Fibroblast of pulmonary artery (primary cell): ENCODE measurements at regions not wholly inside any gene's neighbourhood (a gene's known extent, or its start where the extent isn't known, plus 50 kb on each side); places are given as distances from the start of the nearest gene placed in this dataset.

Experiments
- DNase-seq: peaks from one replicate; pipeline ENCODE4 v3.0.0-alpha.2; 2010; ENCODE audit warnings: low read depth
- H3K4me3 ChIP-seq: replicated peaks from 2 replicates; pipeline ENCODE4 v1.5.1; 2011; ENCODE audit warnings: low read depth, mild to moderate bottlenecking, control low read depth, low read length, moderate library complexity
- TF ChIP-seq, protein P1 (sequence below): IDR thresholded peaks from 2 replicates; pipeline ENCODE4 v1.5.1; 2011; ENCODE audit warnings: mild to moderate bottlenecking, control low read depth, low read length, inconsistent platforms; ENCODE audit errors: missing control alignments

DNA sequence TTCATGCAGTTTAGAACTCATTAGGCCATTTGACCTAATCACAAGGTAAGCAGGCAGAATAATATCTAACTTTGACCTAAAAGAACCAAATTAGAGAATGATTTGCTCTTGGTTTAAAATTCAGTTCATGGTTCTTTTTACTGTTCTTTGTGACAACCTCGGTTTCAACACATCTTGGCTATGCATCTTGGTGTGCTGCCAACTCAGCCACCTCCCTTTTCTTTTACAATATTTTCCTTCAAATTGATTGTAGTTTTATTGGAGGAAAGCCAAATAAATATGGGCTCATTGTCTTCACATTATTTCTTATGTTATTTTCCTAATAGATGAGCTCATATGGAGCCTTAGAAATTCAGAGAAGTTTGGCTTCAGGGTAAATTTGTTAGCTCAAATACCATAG is 338.3 kb downstream of the SIPA1L2 start:
- TF ChIP-seq, protein P1, sequence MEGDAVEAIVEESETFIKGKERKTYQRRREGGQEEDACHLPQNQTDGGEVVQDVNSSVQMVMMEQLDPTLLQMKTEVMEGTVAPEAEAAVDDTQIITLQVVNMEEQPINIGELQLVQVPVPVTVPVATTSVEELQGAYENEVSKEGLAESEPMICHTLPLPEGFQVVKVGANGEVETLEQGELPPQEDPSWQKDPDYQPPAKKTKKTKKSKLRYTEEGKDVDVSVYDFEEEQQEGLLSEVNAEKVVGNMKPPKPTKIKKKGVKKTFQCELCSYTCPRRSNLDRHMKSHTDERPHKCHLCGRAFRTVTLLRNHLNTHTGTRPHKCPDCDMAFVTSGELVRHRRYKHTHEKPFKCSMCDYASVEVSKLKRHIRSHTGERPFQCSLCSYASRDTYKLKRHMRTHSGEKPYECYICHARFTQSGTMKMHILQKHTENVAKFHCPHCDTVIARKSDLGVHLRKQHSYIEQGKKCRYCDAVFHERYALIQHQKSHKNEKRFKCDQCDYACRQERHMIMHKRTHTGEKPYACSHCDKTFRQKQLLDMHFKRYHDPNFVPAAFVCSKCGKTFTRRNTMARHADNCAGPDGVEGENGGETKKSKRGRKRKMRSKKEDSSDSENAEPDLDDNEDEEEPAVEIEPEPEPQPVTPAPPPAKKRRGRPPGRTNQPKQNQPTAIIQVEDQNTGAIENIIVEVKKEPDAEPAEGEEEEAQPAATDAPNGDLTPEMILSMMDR, result no peak
- H3K4me3 ChIP-seq, result no peak overlapping the region
- peak; percentile 76 for DNase-seq

- H3K4me3 ChIP-seq, result no peak overlapping the region
- TF ChIP-seq, protein P1, result no peak
- peak; percentile 69 for DNase-seq
Measured at GRCh38 chr1:232291261-232291660, 338.7 kb downstream of the SIPA1L2 start.

DNA sequence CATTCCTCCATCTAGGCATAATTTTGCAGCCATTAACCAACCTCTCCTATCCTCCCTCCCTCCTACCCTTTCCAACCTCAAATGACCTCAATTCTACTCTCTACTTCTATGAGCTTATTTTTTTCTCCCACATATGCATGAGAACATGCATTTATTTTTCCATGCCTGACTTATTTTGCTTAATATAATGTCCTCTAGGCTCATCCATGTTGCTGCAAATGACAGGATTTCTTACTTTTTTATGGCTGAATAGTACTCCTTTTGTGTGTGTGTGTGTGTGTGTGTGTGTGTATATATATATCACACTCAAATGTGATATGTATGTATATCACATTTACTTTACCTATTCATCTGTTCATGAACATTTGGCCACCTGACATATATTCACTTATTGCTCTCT is 339.4 kb downstream of the SIPA1L2 start:
- TF ChIP-seq, protein P1, result no peak
- no peak overlapping the region for H3K4me3 ChIP-seq
- no peak for DNase-seq

DNA sequence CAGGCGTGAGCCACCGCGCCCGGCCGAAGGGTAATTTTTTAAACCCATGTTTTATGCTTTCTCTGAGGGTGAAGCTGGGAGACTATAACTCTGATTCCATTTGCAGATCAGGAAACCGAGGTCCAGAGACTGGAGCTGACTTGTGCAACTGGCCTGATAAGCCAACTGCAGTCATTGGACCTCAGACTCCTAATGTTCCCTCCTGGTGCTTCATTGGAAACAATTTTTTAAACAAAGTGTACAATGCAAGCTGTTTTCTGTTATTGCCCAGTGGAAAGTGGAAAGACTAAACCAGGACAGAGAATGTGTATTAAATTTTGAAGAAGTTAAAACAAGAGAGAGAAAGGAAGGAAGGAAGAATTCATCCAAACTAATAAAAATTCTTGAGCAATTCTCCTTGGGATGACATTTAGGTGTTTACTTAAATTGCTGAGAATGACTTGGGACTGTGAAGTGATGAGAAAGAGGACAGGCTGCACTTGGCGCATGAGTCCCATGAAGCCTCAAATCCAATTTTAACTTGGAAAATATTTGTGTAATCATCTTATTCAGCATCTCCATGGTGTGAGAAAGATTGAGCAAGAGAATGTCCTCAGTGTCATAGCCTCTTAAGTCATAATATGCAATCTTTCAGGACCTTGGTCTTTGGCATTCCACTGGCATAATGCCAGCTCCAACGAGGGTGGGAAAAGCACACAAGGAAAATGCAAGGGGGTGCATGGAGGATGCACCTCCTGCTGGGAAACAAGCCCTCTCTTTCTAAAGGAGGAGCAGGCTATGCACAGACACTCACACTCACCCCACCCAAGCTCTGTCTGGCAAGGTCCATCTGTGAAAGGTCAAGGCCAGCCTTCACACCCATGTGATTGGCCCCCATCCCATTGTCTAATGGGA is 342.0 kb downstream of the SIPA1L2 start:
- no peak overlapping the region for H3K4me3 ChIP-seq
- peak; percentile 6 for DNase-seq
- TF ChIP-seq, protein P1, result no peak

- DNase-seq, result no peak
- TF ChIP-seq, protein P1, result no peak
Measured at GRCh38 chr1:232285138-232285537, 344.8 kb downstream of the SIPA1L2 start.

DNA sequence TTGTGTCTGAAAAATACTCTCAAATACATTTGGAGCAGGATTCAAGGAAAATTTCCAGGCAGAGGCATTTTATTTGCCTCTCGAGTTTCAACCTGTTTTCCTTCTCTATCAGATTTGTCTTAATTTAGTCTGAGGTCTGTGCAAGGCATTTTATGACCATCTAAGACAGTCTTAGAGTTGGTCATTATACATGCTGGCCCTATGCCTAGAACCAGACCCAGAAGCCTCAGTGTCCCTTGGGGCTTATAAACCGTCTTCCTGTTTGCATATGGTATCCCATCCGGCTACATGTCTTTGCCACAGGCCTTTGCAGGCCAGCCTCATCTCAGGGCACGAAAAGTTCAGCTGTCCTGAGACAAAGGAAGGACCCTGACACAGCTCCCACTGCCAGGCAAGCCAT is 346.1 kb downstream of the SIPA1L2 start:
- TF ChIP-seq, protein P1, result no peak
- no peak overlapping the region for H3K4me3 ChIP-seq
- no peak for DNase-seq

More at GRCh38 chr1:232285138-232285537, 344.8 kb downstream of the SIPA1L2 start:
- H3K4me3 ChIP-seq, result no peak overlapping the region

GRCh38 chr1:232282498-232282897 is 347.4 kb downstream of the SIPA1L2 start:
- no peak for DNase-seq
- TF ChIP-seq, protein P1, result no peak

More at GRCh38 chr1:232282498-232282897, 347.4 kb downstream of the SIPA1L2 start:
- no peak overlapping the region for H3K4me3 ChIP-seq
